ENCODE measurements at regions not wholly inside any gene's neighbourhood (a gene's known extent, or its start where the extent isn't known, plus 50 kb on each side); places are given as distances from the start of the nearest gene placed in this dataset.
A peak's percentile ranks its signal among the peaks of the same experiment; 100 is the strongest.
"Not testable (repeated sequence)": the region's sequence is repeated elsewhere in the genome, so short reads cannot be mapped to it uniquely, and the experiment has no call there.

DNA sequence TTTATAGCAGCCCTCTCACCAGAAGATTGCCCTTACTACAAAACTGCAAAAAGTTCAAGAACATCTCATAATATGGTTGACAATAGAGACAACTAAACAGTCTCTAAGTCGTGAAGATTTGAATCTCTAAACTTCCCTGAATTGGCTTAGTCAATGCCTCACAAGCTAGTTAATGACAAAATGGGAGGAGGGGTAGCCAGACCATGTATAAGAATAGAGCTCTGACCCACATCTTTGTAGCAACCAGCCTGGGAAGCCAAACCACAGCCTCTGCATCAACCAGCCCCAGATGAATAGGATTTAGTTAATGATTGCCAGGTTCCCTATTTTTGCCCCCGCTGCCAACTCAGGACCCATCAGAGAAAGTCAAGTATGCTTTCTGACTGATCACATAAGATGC, 1265.9 kb upstream of the PCDH10 start:
- DNase-seq: not testable (repeated sequence)

DNA sequence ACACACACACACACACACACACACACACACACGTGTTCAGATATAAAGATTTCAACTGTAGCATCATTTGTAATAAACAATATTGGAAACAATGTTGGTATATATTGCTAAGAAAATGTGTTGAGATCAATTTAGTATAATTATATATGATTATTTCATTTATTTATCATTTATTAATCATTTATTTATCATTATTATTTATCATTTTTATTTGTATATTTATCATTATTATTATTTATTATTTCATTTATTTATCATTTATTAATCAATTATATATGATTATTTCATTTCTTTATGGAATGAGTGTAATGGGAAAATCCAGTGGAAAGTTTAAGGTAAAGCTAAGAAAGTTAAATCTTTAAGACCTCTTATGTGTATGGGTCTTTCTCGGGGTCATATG, 1223.4 kb upstream of the PCDH10 start:
- not testable (repeated sequence) for DNase-seq

DNA sequence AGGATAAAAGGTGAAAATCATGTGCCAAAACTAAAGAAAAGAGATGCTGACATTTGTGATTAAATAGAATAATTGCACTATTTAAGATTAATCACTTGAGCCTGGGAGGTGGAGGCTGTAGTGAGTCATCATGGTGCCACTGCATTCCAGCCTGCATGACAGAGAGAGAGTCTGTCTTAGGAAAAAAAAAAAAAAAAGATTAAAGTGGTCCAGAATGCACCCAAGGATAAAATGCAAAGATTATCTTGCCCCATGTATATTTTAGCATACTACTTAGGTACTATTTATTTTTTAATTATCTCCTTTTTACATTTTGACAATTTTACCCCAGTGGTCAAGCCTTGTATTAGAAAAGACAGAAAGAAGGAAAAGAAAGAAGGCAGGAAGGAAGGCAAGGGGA, 1181.4 kb upstream of the PCDH10 start:
- not testable (repeated sequence) for DNase-seq

DNA sequence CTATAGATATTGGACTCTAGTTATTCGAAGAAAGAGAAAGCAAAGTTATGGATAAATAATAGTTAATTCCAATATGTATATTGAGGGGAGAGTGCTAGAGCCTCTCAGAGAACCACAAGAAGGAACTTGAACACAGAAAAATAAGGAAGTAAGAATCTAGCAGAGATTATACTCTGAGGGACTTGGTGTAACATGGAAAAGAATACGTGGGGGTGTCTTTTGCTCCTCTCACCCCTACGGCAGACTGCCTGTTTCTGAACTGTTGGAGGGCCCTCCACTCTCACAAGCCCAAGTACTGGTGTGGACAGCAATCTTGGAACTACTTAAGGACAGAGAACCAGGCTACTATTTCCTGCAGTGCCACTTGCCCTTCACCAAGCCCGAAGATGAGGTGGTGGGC, 1174.4 kb upstream of the PCDH10 start:
- no peak for DNase-seq

GRCh38 chr4:131975276-131976132, 1173.6 kb upstream of the PCDH10 start:
- DNase-seq: not testable (repeated sequence)

DNA sequence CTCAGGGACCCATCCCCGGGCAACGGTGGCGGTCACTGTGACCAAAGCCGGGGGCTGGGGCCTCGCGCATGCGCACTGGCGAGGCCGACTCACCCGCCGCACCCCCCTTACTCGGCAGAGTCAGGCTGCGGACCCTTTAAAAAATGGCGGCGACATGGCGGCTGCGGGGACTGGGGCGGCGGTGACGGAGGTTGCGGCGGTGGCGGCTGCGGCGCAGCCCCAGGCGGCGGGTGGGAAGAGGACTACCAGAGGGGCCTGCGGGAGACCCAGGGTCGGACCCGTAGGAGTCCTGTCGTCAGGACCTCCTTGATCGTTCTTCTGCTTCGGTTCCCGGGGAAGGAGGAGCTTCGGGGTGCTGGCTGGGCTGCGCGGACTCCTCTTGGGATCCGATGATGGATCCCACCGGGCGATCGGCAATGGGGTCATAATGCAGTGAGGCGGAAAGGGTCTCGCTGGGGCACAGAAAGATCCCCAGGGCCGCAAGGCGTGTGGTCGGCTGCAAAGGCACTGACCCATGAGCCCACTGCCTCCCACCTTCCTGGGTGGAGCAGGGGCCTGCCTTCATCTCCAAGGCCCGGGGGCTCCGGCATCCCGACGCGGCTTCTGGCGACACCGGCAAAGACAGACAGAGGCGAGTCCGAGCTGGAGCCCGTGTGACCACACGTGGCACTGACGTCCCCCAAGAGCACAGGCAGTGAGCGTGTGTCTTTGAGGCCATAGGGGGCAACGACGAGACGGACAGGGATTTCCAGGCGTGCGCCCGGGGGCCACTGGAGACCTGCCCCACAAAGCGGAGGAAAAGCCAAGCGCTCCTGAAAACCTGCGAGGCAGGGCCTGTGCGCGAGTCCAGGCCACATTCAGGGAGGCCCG, 1172.7 kb upstream of the PCDH10 start:
- DNase-seq: not testable (repeated sequence)

- DNase-seq: no peak
Measured at GRCh38 chr4:131978120-131978519, 1171.0 kb upstream of the PCDH10 start.

- no peak for DNase-seq
Measured at GRCh38 chr4:131989576-131989975, 1159.5 kb upstream of the PCDH10 start.

- no peak for DNase-seq
Measured at GRCh38 chr4:132001542-132001941, 1147.6 kb upstream of the PCDH10 start.

DNA sequence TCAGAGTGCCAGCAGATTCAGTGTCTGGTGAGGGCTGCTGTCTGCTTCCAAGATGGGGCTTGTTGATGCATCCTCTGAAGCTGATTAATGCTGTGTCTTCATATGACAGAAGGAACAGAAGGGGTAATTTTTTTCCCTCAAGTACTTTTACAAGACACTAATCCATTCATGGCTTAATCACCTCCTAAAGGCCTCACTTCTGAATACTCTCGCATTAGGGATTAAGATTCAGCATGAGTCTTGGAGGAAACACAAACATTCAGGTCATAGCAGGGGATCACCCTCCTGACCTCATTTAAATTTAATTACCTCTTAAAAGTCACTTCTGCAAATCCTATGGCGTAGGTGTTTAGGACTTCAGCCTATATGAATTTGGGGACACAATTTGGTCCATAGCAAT, 1145.5 kb upstream of the PCDH10 start:
- no peak for DNase-seq

GRCh38 chr4:132015321-132015720, 1133.8 kb upstream of the PCDH10 start:
- DNase-seq: no peak

GRCh38 chr4:132016703-132017350, 1132.3 kb upstream of the PCDH10 start:
- no peak for DNase-seq

DNA sequence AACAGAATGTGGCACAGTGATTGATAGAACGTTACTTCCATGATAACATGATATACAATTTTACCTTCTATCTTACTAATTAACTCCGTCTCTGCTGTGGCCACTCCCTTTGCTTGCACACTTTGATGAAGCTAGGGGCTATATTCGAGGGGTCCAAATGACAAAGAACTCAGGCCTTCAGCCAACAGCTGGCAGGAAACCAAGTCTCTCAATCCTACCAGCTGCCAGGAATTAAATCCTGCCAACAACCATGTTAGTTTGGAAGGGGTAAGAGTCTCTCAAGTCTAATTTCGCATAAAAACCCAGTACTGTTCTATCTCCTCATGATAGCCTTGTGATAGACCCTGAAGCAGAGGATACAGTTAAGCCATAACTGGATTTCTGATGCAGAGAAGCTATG, 1122.9 kb upstream of the PCDH10 start:
- no peak for DNase-seq

- DNase-seq: no peak
Measured at GRCh38 chr4:132026816-132027215, 1122.3 kb upstream of the PCDH10 start.

DNA sequence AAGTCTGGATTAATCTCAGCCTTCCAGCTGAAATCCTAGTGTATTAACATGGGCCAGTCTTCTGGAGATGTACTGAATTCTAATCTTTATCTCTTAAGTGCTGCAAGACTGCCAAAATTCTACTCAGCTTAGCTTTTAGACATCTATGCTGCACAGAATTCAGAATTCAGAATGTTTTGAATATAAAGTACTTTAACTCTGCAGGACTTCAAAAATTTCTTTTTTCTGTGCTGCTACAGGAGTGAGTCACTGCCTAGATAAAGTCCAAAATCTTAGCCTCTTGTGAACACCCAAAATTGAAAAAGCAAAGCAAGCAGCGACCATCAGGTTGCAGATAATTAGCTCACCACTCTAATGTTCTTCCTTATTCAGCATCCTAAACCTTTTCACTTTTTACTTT, 1092.6 kb upstream of the PCDH10 start:
- DNase-seq: no peak

DNA sequence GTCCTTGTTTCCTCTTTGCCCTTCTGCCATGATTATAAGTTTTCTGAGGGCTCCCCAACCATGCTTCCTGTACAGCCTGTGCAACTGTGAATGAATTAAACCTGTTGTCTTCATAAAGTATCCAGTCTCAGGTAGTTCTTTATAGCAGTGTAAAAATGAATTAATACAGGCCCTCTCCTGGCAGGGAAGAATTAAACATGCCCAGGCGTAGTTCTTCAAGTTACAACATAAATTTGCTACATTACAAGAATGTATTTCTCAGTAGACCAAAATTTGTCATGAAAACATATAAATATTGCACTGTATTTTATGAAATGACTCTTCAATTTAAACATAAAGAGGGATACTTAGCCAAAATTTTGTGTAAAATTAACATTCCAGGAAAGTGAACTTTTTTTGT, 1089.9 kb upstream of the PCDH10 start:
- DNase-seq: no peak

- DNase-seq: no peak
Measured at GRCh38 chr4:132062611-132063239, 1086.4 kb upstream of the PCDH10 start.

- peak; percentile 0 for DNase-seq
Measured at GRCh38 chr4:132063829-132064228, 1085.3 kb upstream of the PCDH10 start.

GRCh38 chr4:132065940-132066495, 1083.1 kb upstream of the PCDH10 start:
- DNase-seq: no peak

- no peak for DNase-seq
Measured at GRCh38 chr4:132071815-132072214, 1077.3 kb upstream of the PCDH10 start.

GRCh38 chr4:132076829-132077228, 1072.3 kb upstream of the PCDH10 start:
- DNase-seq: no peak

DNA sequence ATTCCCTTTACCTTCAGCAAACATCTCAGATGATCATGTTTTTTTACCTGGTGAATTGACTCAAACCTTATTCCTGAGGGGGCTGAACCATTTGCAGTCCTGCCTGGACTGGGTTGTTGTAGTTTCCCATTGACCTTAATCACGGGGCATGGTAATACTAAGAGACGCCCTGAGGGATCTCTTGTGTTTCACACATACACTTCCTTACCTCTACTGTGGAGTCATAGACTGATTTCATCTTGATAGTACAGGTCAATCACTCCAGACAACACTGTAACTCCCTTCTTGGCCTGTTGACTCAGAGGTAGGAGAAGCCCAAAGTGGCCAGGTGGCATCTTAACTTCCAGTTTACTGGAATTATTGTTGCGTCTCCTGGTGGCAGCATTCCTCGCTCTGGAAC, 1064.0 kb upstream of the PCDH10 start:
- DNase-seq: no peak
